WTC11 (cell line): ENCODE measurements at regions not wholly inside any gene's neighbourhood (a gene's known extent, or its start where the extent isn't known, plus 50 kb on each side); places are given as distances from the start of the nearest gene placed in this dataset.
A peak's percentile ranks its signal among the peaks of the same experiment; 100 is the strongest.

Experiments used
- ATAC-seq: fragments of 200-7000 bp; cut with Tn5 transposase; 2 replicates; pipeline ENCODE4 v1.10.0; 2021; ENCODE audit warnings: mild to moderate bottlenecking, moderate library complexity
- CTCF ChIA-PET: fragments of 300-600 bp; sonication (Branson Sonifier 250); formaldehyde crosslinking; loops from one replicate; lab custom pipeline; 2021; ENCODE audit warnings: antibody characterized with exemption; lab: Charles Lee
- POLR2A ChIA-PET: fragments of 350-600 bp; sonication (Branson Sonifier 250); formaldehyde crosslinking; loops from one replicate; lab custom pipeline; 2021; ENCODE audit warnings: antibody characterized with exemption; lab: Charles Lee
- DNase-seq: peaks from one replicate; pipeline ENCODE4 v3.0.0; 2021; ENCODE audit warnings: low spot score
- H3K27ac Mint-ChIP-seq: 2 replicates; pipeline ENCODE4 v1.8.0; 2021; ENCODE audit warnings: mixed read lengths
- H3K27me3 Mint-ChIP-seq: 2 replicates; pipeline ENCODE4 v1.8.0; 2021; ENCODE audit warnings: low read depth, mild to moderate bottlenecking, moderate library complexity, mixed read lengths
- H3K36me3 Mint-ChIP-seq: 2 replicates; pipeline ENCODE4 v1.8.0; 2021; ENCODE audit warnings: mixed read lengths
- H3K4me1 Mint-ChIP-seq: 2 replicates; pipeline ENCODE4 v1.8.0; 2022; ENCODE audit warnings: mixed read lengths
- H3K4me3 Mint-ChIP-seq: 2 replicates; pipeline ENCODE4 v1.8.0; 2021; ENCODE audit warnings: mild to moderate bottlenecking, moderate library complexity, mixed read lengths
- H3K9me3 Mint-ChIP-seq: 2 replicates; pipeline ENCODE4 v1.8.0; 2021; ENCODE audit warnings: mixed read lengths
- ATF6 ChIP-seq: sonication (generic); formaldehyde crosslinking; IDR thresholded peaks from 2 replicates; pipeline ENCODE4 v1.8.1; 2023; ENCODE audit warnings: mild to moderate bottlenecking, missing genetic modification reagents
- CDX4 ChIP-seq: fragments of 250-450 bp; sonication (Bioruptor Pico); IDR thresholded peaks from 2 replicates; pipeline ENCODE4 v1.9.0; 2021; ENCODE audit warnings: moderate library complexity, mild to moderate bottlenecking, inconsistent platforms, borderline replicate concordance
- CREB1 ChIP-seq: sonication (generic); formaldehyde crosslinking; IDR thresholded peaks from 2 replicates; pipeline ENCODE4 v1.8.0; 2023; ENCODE audit warnings: mild to moderate bottlenecking, missing genetic modification reagents
- CREM ChIP-seq: sonication (generic); formaldehyde crosslinking; IDR thresholded peaks from 2 replicates; pipeline ENCODE4 v1.8.1; 2022; ENCODE audit warnings: mild to moderate bottlenecking, missing genetic modification reagents, moderate library complexity
- E2F5 ChIP-seq: sonication (generic); formaldehyde crosslinking; IDR thresholded peaks from 2 replicates; pipeline ENCODE4 v1.8.1; 2022; ENCODE audit warnings: mild to moderate bottlenecking, moderate library complexity, missing genetic modification reagents
- EMX1 ChIP-seq: fragments of 250-450 bp; sonication (Bioruptor Pico); IDR thresholded peaks from 2 replicates; pipeline ENCODE4 v1.8.0; 2021; ENCODE audit warnings: mild to moderate bottlenecking
- FOXJ3 ChIP-seq: sonication (generic); formaldehyde crosslinking; IDR thresholded peaks from 2 replicates; pipeline ENCODE4 v1.9.0; 2021; ENCODE audit warnings: missing genetic modification reagents, mild to moderate bottlenecking, borderline replicate concordance
- FOXK1 ChIP-seq: sonication (generic); formaldehyde crosslinking; IDR thresholded peaks from 2 replicates; pipeline ENCODE4 v1.8.0; 2022; ENCODE audit warnings: mild to moderate bottlenecking, moderate library complexity, missing genetic modification reagents
- GABPB1 ChIP-seq: sonication (generic); formaldehyde crosslinking; IDR thresholded peaks from 2 replicates; pipeline ENCODE4 v1.8.1; 2023; ENCODE audit warnings: mild to moderate bottlenecking, missing genetic modification reagents
- GRHL2 ChIP-seq: fragments of 250-450 bp; sonication (Bioruptor Pico); IDR thresholded peaks from 2 replicates; pipeline ENCODE4 v1.8.0; 2022; ENCODE audit warnings: mild to moderate bottlenecking, moderate library complexity; ENCODE audit not compliant: insufficient replicate concordance, severe bottlenecking
- HMGA2 ChIP-seq: fragments of 250-450 bp; sonication (Bioruptor Pico); IDR thresholded peaks from 2 replicates; pipeline ENCODE4 v1.4.0; 2021; ENCODE audit warnings: mild to moderate bottlenecking, moderate library complexity
- NFE2L1 ChIP-seq: sonication (generic); formaldehyde crosslinking; IDR thresholded peaks from 2 replicates; pipeline ENCODE4 v1.8.1; 2023; ENCODE audit warnings: missing genetic modification reagents
- NFYB ChIP-seq: sonication (generic); formaldehyde crosslinking; conservative IDR thresholded peaks from 2 replicates; pipeline ENCODE4 v1.8.0; 2022; ENCODE audit warnings: low read depth, missing genetic modification reagents
- PRRX2 ChIP-seq: fragments of 250-450 bp; sonication (Bioruptor Pico); IDR thresholded peaks from 2 replicates; pipeline ENCODE4 v1.8.0; 2021; ENCODE audit warnings: mild to moderate bottlenecking
- RELA ChIP-seq: sonication (generic); formaldehyde crosslinking; IDR thresholded peaks from 2 replicates; pipeline ENCODE4 v1.8.1; 2022; ENCODE audit warnings: missing genetic modification reagents, mild to moderate bottlenecking, borderline replicate concordance
- SMAD3 ChIP-seq: sonication (generic); formaldehyde crosslinking; IDR thresholded peaks from 2 replicates; pipeline ENCODE4 v1.8.0; 2022; ENCODE audit warnings: missing genetic modification reagents, mild to moderate bottlenecking, borderline replicate concordance
- SP1 ChIP-seq: sonication (generic); formaldehyde crosslinking; conservative IDR thresholded peaks from 2 replicates; pipeline ENCODE4 v1.8.1; 2022; ENCODE audit warnings: missing genetic modification reagents
- TEAD1 ChIP-seq: sonication (generic); formaldehyde crosslinking; IDR thresholded peaks from 2 replicates; pipeline ENCODE4 v1.8.0; 2022; ENCODE audit warnings: mild to moderate bottlenecking, missing genetic modification reagents
- USF1 ChIP-seq: sonication (generic); formaldehyde crosslinking; IDR thresholded peaks from 2 replicates; pipeline ENCODE4 v1.8.0; 2022; ENCODE audit warnings: mild to moderate bottlenecking, missing genetic modification reagents
- ZBTB21 ChIP-seq: sonication (generic); formaldehyde crosslinking; IDR thresholded peaks from 2 replicates; pipeline ENCODE4 v1.8.1; 2023; ENCODE audit warnings: mild to moderate bottlenecking, missing genetic modification reagents, borderline replicate concordance
- ZNF121 ChIP-seq: sonication (generic); formaldehyde crosslinking; IDR thresholded peaks from 2 replicates; pipeline ENCODE4 v1.8.0; 2023; ENCODE audit warnings: missing genetic modification reagents
- ZNF219 ChIP-seq: sonication (generic); formaldehyde crosslinking; IDR thresholded peaks from 2 replicates; pipeline ENCODE4 v1.8.0; 2023; ENCODE audit warnings: missing genetic modification reagents, mild to moderate bottlenecking, borderline replicate concordance
- ZNF671 ChIP-seq: fragments of 250-450 bp; sonication (Bioruptor Pico); IDR thresholded peaks from 2 replicates; pipeline ENCODE4 v1.8.0; 2021; ENCODE audit warnings: mild to moderate bottlenecking
- TF ChIP-seq, protein P1 (sequence below): sonication (generic); formaldehyde crosslinking; conservative IDR thresholded peaks from 2 replicates; pipeline ENCODE4 v1.8.1; 2023; ENCODE audit warnings: mild to moderate bottlenecking, low read depth, missing genetic modification reagents, moderate library complexity
- TF ChIP-seq, protein P2 (sequence below): sonication (generic); formaldehyde crosslinking; IDR thresholded peaks from 2 replicates; pipeline ENCODE4 v1.8.1; 2023; ENCODE audit warnings: mild to moderate bottlenecking, missing genetic modification reagents, borderline replicate concordance
- TF ChIP-seq, protein P3 (sequence below): sonication (generic); formaldehyde crosslinking; IDR thresholded peaks from 2 replicates; pipeline ENCODE4 v1.8.1; 2023; ENCODE audit warnings: mild to moderate bottlenecking, missing genetic modification reagents

DNA sequence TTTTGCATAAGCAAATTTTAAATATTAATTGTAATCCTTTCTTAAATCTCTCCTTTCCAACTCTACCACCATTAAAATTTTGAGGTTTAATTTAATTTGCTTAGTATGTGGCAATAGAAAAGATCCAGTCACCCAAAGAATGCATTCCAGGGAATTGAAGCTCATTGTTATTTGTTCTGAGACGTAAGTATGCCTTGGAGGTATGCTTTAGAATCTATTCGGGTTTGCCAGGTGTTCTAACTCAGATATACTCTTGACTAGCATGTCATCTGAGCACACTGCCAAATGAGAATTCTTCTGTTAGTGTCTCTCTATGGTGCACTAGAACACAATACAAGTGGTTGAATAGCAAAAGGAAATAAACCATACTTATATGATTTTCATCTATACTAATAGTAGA, 813.6 kb upstream of the ADGRL2 start:
- no peaks in the 10 kb centered on the region for H3K9me3 Mint-ChIP-seq
- peak; percentile 50; the same call in 1 of the 2 replicates for ATAC-seq
- POLR2A ChIA-PET: no interaction called here
- no peaks in the 10 kb centered on the region for H3K36me3 Mint-ChIP-seq
- H3K27ac Mint-ChIP-seq: no peak overlapping the region
- peaks cover 24% of the 10 kb centered on the region for H3K4me1 Mint-ChIP-seq
- H3K27me3 Mint-ChIP-seq: no peaks in the 10 kb centered on the region
- no peak for DNase-seq
- CTCF ChIA-PET: no interaction called here
- TF ChIP-seq ZBTB21 (CRISPR knock-in tag) (no peak), RELA (no peak), ZNF671 (CRISPR knock-in tag) (no peak), CREB1 (no peak), GABPB1 (CRISPR knock-in tag) (no peak), HMGA2 (CRISPR knock-in tag) (no peak), ZNF219 (CRISPR knock-in tag) (no peak), SMAD3 (no peak), PRRX2 (CRISPR knock-in tag) (no peak), GRHL2 (CRISPR knock-in tag) (no peak), CREM (CRISPR knock-in tag) (no peak)
- TF ChIP-seq, protein P1, sequence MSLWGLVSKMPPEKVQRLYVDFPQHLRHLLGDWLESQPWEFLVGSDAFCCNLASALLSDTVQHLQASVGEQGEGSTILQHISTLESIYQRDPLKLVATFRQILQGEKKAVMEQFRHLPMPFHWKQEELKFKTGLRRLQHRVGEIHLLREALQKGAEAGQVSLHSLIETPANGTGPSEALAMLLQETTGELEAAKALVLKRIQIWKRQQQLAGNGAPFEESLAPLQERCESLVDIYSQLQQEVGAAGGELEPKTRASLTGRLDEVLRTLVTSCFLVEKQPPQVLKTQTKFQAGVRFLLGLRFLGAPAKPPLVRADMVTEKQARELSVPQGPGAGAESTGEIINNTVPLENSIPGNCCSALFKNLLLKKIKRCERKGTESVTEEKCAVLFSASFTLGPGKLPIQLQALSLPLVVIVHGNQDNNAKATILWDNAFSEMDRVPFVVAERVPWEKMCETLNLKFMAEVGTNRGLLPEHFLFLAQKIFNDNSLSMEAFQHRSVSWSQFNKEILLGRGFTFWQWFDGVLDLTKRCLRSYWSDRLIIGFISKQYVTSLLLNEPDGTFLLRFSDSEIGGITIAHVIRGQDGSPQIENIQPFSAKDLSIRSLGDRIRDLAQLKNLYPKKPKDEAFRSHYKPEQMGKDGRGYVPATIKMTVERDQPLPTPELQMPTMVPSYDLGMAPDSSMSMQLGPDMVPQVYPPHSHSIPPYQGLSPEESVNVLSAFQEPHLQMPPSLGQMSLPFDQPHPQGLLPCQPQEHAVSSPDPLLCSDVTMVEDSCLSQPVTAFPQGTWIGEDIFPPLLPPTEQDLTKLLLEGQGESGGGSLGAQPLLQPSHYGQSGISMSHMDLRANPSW (CRISPR knock-in tag): no peak
- no peak overlapping the region for H3K4me3 Mint-ChIP-seq

DNA sequence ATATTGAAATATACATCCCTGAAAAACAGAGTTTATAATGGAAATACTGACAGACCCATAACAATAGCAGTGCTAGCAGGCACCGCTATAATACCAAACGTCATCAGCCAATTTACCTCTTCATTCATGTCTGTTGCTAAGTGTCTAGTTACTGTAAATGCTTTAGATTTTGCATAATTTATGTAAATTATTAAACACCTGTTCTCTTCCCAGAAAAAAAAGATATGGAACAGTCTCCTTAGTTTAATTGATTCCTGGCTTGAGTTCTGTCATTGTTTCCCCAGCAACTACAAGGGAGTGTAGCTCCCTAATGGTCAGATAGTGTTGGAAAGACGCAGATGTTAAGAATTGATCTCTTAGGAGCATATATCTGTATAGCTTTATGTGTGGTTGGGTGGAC, 817.9 kb upstream of the ADGRL2 start:
- Mint-ChIP-seq H3K27ac (no peak overlapping the region), H3K4me3 (no peak overlapping the region), H3K9me3 (no peaks in the 10 kb centered on the region), H3K27me3 (no peaks in the 10 kb centered on the region), H3K36me3 (no peaks in the 10 kb centered on the region), H3K4me1 (peaks cover 26% of the 10 kb centered on the region)
- POLR2A ChIA-PET: no interaction called here
- ATAC-seq (no peak), DNase-seq (no peak)
- CTCF ChIA-PET: no interaction called here
- TF ChIP-seq NFYB (no peak), E2F5 (CRISPR knock-in tag) (no peak), CDX4 (CRISPR knock-in tag) (no peak), SP1 (CRISPR knock-in tag) (no peak), NFE2L1 (CRISPR knock-in tag) (no peak), SMAD3 (no peak), FOXK1 (no peak), ZNF121 (CRISPR knock-in tag) (no peak), EMX1 (CRISPR knock-in tag) (no peak), ATF6 (CRISPR knock-in tag) (no peak), FOXJ3 (CRISPR knock-in tag) (no peak), PRRX2 (CRISPR knock-in tag) (no peak), USF1 (CRISPR knock-in tag) (no peak), TEAD1 (no peak), GRHL2 (CRISPR knock-in tag) (no peak)
- TF ChIP-seq, protein P2, sequence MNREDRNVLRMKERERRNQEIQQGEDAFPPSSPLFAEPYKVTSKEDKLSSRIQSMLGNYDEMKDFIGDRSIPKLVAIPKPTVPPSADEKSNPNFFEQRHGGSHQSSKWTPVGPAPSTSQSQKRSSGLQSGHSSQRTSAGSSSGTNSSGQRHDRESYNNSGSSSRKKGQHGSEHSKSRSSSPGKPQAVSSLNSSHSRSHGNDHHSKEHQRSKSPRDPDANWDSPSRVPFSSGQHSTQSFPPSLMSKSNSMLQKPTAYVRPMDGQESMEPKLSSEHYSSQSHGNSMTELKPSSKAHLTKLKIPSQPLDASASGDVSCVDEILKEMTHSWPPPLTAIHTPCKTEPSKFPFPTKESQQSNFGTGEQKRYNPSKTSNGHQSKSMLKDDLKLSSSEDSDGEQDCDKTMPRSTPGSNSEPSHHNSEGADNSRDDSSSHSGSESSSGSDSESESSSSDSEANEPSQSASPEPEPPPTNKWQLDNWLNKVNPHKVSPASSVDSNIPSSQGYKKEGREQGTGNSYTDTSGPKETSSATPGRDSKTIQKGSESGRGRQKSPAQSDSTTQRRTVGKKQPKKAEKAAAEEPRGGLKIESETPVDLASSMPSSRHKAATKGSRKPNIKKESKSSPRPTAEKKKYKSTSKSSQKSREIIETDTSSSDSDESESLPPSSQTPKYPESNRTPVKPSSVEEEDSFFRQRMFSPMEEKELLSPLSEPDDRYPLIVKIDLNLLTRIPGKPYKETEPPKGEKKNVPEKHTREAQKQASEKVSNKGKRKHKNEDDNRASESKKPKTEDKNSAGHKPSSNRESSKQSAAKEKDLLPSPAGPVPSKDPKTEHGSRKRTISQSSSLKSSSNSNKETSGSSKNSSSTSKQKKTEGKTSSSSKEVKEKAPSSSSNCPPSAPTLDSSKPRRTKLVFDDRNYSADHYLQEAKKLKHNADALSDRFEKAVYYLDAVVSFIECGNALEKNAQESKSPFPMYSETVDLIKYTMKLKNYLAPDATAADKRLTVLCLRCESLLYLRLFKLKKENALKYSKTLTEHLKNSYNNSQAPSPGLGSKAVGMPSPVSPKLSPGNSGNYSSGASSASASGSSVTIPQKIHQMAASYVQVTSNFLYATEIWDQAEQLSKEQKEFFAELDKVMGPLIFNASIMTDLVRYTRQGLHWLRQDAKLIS: no peak
- TF ChIP-seq, protein P3, sequence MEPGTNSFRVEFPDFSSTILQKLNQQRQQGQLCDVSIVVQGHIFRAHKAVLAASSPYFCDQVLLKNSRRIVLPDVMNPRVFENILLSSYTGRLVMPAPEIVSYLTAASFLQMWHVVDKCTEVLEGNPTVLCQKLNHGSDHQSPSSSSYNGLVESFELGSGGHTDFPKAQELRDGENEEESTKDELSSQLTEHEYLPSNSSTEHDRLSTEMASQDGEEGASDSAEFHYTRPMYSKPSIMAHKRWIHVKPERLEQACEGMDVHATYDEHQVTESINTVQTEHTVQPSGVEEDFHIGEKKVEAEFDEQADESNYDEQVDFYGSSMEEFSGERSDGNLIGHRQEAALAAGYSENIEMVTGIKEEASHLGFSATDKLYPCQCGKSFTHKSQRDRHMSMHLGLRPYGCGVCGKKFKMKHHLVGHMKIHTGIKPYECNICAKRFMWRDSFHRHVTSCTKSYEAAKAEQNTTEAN (CRISPR knock-in tag): no peak
